A673 (cell line): ENCODE measurements at regions not wholly inside any gene's neighbourhood (a gene's known extent, or its start where the extent isn't known, plus 50 kb on each side); places are given as distances from the start of the nearest gene placed in this dataset.

Experiments used
- BruUV-seq: library from RNA; stranded (reverse); fragments of 400-500 nt; replicated peaks from 2 replicates; lab custom pipeline; 2021; lab: Mats Ljungman, UMichigan
- CTCF ChIA-PET: fragments of 300-600 bp; sonication (Branson Sonifier 250); formaldehyde crosslinking; loops from one replicate; lab custom pipeline; 2022; ENCODE audit warnings: antibody characterized with exemption; lab: Charles Lee
- POLR2A ChIA-PET: fragments of 300-600 bp; sonication (Branson Sonifier 250); formaldehyde crosslinking; loops from one replicate; lab custom pipeline; 2022; ENCODE audit warnings: antibody characterized with exemption; ENCODE audit not compliant: low non-redundant PET; lab: Charles Lee
- DNase-seq: peaks from one replicate; pipeline ENCODE4 v3.0.0-alpha.2; 2015; ENCODE audit warnings: low spot score
- H3K27ac ChIP-seq: fragments of 200-600 bp; sonication (generic); 2 replicates; pipeline ENCODE4 v1.5.1; 2016; ENCODE audit warnings: mixed run types, low read depth, mild to moderate bottlenecking, mixed read lengths, antibody characterized with exemption, low read length; ENCODE audit not compliant: poor library complexity, severe bottlenecking
- H3K27me3 ChIP-seq: fragments of 200-600 bp; sonication (generic); replicated peaks from 2 replicates; pipeline ENCODE4 v1.6.1; 2017; ENCODE audit warnings: mixed run types, low read depth, mild to moderate bottlenecking, mixed read lengths, antibody characterized with exemption, low read length; ENCODE audit not compliant: insufficient read depth, poor library complexity
- H3K36me3 ChIP-seq: fragments of 200-600 bp; sonication (generic); 2 replicates; pipeline ENCODE4 v1.6.1; 2016; ENCODE audit warnings: mixed run types, mild to moderate bottlenecking, mixed read lengths, antibody characterized with exemption, low read length; ENCODE audit not compliant: insufficient read depth, poor library complexity, severe bottlenecking
- H3K4me1 ChIP-seq: fragments of 200-600 bp; sonication (generic); 2 replicates; pipeline ENCODE4 v1.6.1; 2017; ENCODE audit warnings: mixed run types, mild to moderate bottlenecking, mixed read lengths, antibody characterized with exemption, low read length; ENCODE audit not compliant: insufficient read depth, poor library complexity, severe bottlenecking
- H3K4me3 ChIP-seq: fragments of 200-600 bp; sonication (generic); 2 replicates; pipeline ENCODE4 v1.5.1; 2016; ENCODE audit warnings: low read depth, mixed run types, mild to moderate bottlenecking, mixed read lengths, low read length; ENCODE audit not compliant: poor library complexity, severe bottlenecking
- H3K9me3 ChIP-seq: fragments of 200-600 bp; sonication (generic); 2 replicates; pipeline ENCODE4 v1.6.1; 2016; ENCODE audit warnings: mixed run types, low read depth, mild to moderate bottlenecking, mixed read lengths, antibody characterized with exemption, low read length; ENCODE audit not compliant: poor library complexity, severe bottlenecking
- CTCF ChIP-seq: fragments of 300-800, 200-600 bp; sonication (generic); conservative IDR thresholded peaks from 2 replicates; pipeline ENCODE4 v1.5.1; 2017; ENCODE audit warnings: low read depth, mild to moderate bottlenecking, antibody characterized with exemption, low read length, moderate library complexity, mixed read lengths
- EZH2 ChIP-seq: fragments of 200-600 bp; sonication (generic); IDR thresholded peaks from 2 replicates; pipeline ENCODE4 v1.6.1; 2017; ENCODE audit warnings: borderline replicate concordance, low read depth, mild to moderate bottlenecking, mixed read lengths, antibody characterized with exemption, low read length; ENCODE audit not compliant: poor library complexity, severe bottlenecking
- intact Hi-C: fragments of 100-400 bp; cut with micrococcal nuclease; formaldehyde crosslinking; loops from one replicate; pipeline ENCODE4 v1.10.0; 2022; ENCODE audit not compliant: unreplicated experiment

GRCh38 chr18:48459465-48459864 is 50.3 kb upstream of the ZBTB7C start:
- Histone ChIP-seq H3K4me1 (no peaks in the 10 kb centered on the region), H3K9me3 (no peaks in the 10 kb centered on the region), H3K27ac (no peak overlapping the region), H3K36me3 (no peaks in the 10 kb centered on the region), H3K27me3 (no peaks in the 10 kb centered on the region), H3K4me3 (no peak overlapping the region)
- CTCF ChIA-PET: no interaction called here
- intact Hi-C loops: no loop called here
- no TSS peak for BruUV-seq
- TF ChIP-seq EZH2: no peak
- TF ChIP-seq CTCF: no peak
- POLR2A ChIA-PET: interaction anchor here (0.6 kb wide), 1 partner anchor 1105 kb away, joined by 3 read pairs; no protein-coding TSS in a partner anchor
- no peak for DNase-seq

- no peak for DNase-seq
- Histone ChIP-seq H3K27me3 (no peaks in the 10 kb centered on the region), H3K4me1 (no peaks in the 10 kb centered on the region), H3K9me3 (no peaks in the 10 kb centered on the region), H3K27ac (no peak overlapping the region), H3K36me3 (no peaks in the 10 kb centered on the region), H3K4me3 (no peak overlapping the region)
- CTCF ChIA-PET: no interaction called here
- intact Hi-C loops: no loop called here
- POLR2A ChIA-PET: no interaction called here
- no peak for TF ChIP-seq CTCF
- TF ChIP-seq EZH2: no peak
- BruUV-seq: no TSS peak
Measured at GRCh38 chr18:48459016-48459415, 49.8 kb upstream of the ZBTB7C start.
